OCI-LY3 (cell line): ENCODE measurements at regions not wholly inside any gene's neighbourhood (a gene's known extent, or its start where the extent isn't known, plus 50 kb on each side); places are given as distances from the start of the nearest gene placed in this dataset.

ENCODE experiments used
- H2AFZ ChIP-seq: fragments of 200-600, 300-600 bp; shearing (Covaris generic); 2 replicates; pipeline ENCODE4 v1.6.0; 2014; ENCODE audit warnings: antibody characterized with exemption, low read depth, low read length
- H3K27ac ChIP-seq: fragments of 200-600, 300-600 bp; sonication (generic); 2 replicates; pipeline ENCODE4 v1.5.1; 2014; ENCODE audit warnings: mild to moderate bottlenecking, low read length, moderate library complexity, mixed read lengths
- H3K27me3 ChIP-seq: fragments of 200-600, 300-600 bp; sonication (generic); 2 replicates; pipeline ENCODE4 v1.6.1; 2014; ENCODE audit warnings: low read depth, low read length, mixed read lengths
- H3K36me3 ChIP-seq: fragments of 200-600, 300-600 bp; sonication (generic); replicated peaks from 2 replicates; pipeline ENCODE3; 2014; ENCODE audit warnings: low read depth, low read length, mixed read lengths
- H3K4me1 ChIP-seq: fragments of 300-600, 200-600 bp; sonication (generic); 2 replicates; pipeline ENCODE4 v1.6.1; 2014; ENCODE audit warnings: low read length, mixed read lengths
- H3K4me2 ChIP-seq: fragments of 200-600, 300-600 bp; sonication (generic); 2 replicates; pipeline ENCODE4 v1.6.1; 2014; ENCODE audit warnings: low read length, mixed read lengths
- H3K4me3 ChIP-seq: fragments of 300-600, 200-600 bp; sonication (generic); 2 replicates; pipeline ENCODE4 v1.5.1; 2014; ENCODE audit warnings: antibody characterized with exemption, mild to moderate bottlenecking, low read length, moderate library complexity
- H3K79me2 ChIP-seq: fragments of 300-600, 200-600 bp; shearing (Covaris generic); 2 replicates; pipeline ENCODE4 v1.6.1; 2014; ENCODE audit warnings: mild to moderate bottlenecking, low read length, mixed read lengths
- H3K9ac ChIP-seq: fragments of 300-600, 200-600 bp; shearing (Covaris generic); 2 replicates; pipeline ENCODE4 v1.6.0; 2014; ENCODE audit warnings: mild to moderate bottlenecking, low read length, moderate library complexity
- H3K9me3 ChIP-seq: fragments of 200-600, 300-600 bp; shearing (Covaris generic); 2 replicates; pipeline ENCODE4 v1.6.1; 2014; ENCODE audit warnings: low read length, mixed read lengths; ENCODE audit not compliant: insufficient read depth
- H4K20me1 ChIP-seq: fragments of 200-600, 300-600 bp; sonication (generic); 2 replicates; pipeline ENCODE4 v1.6.1; 2016; ENCODE audit warnings: low read length, mixed read lengths; ENCODE audit not compliant: insufficient read depth
- EZH2phosphoT487 ChIP-seq: fragments of 200-600 bp; shearing (Covaris generic); IDR thresholded peaks from 2 replicates; pipeline ENCODE4 v1.6.1; 2018; ENCODE audit warnings: antibody characterized with exemption, mixed run types, low read depth
- TF ChIP-seq, protein P1 (sequence below): fragments of 200-600, 300-600 bp; sonication (generic); IDR thresholded peaks from 2 replicates; pipeline ENCODE4 v1.5.1; 2014; ENCODE audit warnings: antibody characterized with exemption, low read length, low read depth

DNA sequence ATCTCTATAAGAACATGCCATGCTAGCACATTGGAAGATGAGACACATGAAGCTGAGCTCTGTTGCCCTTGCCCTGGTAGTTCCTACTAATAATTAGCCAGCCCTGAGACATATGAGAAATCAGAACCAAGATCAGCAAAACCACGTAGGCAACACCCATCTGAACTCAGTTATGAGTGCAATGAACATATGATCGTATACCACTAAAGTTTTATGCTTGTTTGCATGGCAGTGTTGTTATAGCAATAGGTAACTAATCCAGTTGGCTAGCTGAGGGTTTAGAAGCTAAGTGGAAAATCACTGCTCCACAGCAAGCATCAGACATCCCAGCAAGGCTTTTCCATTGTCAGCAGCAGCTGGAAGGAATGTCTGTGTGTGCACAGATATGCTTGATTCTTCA lies 180.7 kb downstream of the BTBD3 start:
- H3K79me2 ChIP-seq, result no peaks in the 10 kb centered on the region
- no peaks in the 10 kb centered on the region for H3K9me3 ChIP-seq
- H3K36me3 ChIP-seq, result no peaks in the 10 kb centered on the region
- H3K4me2 ChIP-seq, result no peak overlapping the region
- no peaks in the 10 kb centered on the region for H4K20me1 ChIP-seq
- no peak for TF ChIP-seq EZH2phosphoT487
- TF ChIP-seq, protein P1, sequence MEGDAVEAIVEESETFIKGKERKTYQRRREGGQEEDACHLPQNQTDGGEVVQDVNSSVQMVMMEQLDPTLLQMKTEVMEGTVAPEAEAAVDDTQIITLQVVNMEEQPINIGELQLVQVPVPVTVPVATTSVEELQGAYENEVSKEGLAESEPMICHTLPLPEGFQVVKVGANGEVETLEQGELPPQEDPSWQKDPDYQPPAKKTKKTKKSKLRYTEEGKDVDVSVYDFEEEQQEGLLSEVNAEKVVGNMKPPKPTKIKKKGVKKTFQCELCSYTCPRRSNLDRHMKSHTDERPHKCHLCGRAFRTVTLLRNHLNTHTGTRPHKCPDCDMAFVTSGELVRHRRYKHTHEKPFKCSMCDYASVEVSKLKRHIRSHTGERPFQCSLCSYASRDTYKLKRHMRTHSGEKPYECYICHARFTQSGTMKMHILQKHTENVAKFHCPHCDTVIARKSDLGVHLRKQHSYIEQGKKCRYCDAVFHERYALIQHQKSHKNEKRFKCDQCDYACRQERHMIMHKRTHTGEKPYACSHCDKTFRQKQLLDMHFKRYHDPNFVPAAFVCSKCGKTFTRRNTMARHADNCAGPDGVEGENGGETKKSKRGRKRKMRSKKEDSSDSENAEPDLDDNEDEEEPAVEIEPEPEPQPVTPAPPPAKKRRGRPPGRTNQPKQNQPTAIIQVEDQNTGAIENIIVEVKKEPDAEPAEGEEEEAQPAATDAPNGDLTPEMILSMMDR, result no peak
- no peaks in the 10 kb centered on the region for H3K27me3 ChIP-seq
- H3K4me3 ChIP-seq, result no peak overlapping the region
- H3K4me1 ChIP-seq, result no peaks in the 10 kb centered on the region
- H2AFZ ChIP-seq, result no peak overlapping the region
- no peak overlapping the region for H3K27ac ChIP-seq
- H3K9ac ChIP-seq, result no peak overlapping the region

DNA sequence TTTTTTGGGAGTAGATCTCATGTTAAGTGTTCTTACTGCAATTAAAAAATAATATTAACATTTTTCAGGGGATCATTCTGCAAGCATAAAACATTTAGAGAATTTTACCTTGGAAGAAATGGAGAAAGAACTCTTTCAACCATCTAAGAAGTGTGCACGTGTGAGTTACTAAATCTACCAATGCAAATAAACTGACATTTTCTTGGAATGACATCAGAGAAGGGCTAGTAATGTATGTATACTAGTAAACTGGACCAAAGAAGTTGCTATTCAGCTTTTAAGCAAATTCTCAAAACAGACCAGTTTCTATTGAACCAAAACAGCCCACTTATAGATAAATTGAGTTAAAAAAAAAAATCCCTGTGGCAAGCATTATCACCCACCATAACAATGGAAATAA lies 191.2 kb downstream of the BTBD3 start:
- Histone ChIP-seq H2AFZ (no peak overlapping the region), H3K4me1 (no peaks in the 10 kb centered on the region), H3K4me2 (no peak overlapping the region), H3K27ac (no peak overlapping the region), H4K20me1 (no peaks in the 10 kb centered on the region), H3K36me3 (no peaks in the 10 kb centered on the region), H3K27me3 (no peaks in the 10 kb centered on the region), H3K9ac (no peak overlapping the region), H3K9me3 (no peaks in the 10 kb centered on the region), H3K4me3 (no peak overlapping the region), H3K79me2 (no peaks in the 10 kb centered on the region)
- TF ChIP-seq EZH2phosphoT487, result no peak
- TF ChIP-seq, protein P1, result no peak

DNA sequence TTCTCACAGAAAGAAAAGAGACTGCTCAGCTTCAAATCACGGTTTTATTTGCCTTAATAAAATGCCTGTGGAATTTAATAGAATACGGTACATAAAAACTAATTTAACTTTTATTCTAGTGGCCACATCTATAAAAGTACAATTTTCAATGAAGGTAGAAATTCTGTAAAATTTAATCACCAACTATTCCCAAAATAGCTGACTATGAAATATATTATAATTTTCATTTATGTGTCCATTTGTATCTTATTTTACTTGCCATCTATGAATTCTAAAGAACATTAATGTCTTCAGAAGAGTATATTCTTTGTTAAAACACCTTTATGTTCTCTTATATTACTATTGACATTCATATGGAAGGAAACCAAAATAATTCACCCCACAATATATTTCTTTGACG lies 192.6 kb downstream of the BTBD3 start:
- no peak overlapping the region for H2AFZ ChIP-seq
- H4K20me1 ChIP-seq, result no peaks in the 10 kb centered on the region
- no peaks in the 10 kb centered on the region for H3K9me3 ChIP-seq
- H3K4me1 ChIP-seq, result no peaks in the 10 kb centered on the region
- TF ChIP-seq, protein P1, result no peak
- TF ChIP-seq EZH2phosphoT487, result no peak
- H3K79me2 ChIP-seq, result no peaks in the 10 kb centered on the region
- H3K9ac ChIP-seq, result no peak overlapping the region
- no peak overlapping the region for H3K27ac ChIP-seq
- no peaks in the 10 kb centered on the region for H3K36me3 ChIP-seq
- no peak overlapping the region for H3K4me2 ChIP-seq
- no peak overlapping the region for H3K4me3 ChIP-seq
- no peaks in the 10 kb centered on the region for H3K27me3 ChIP-seq

DNA sequence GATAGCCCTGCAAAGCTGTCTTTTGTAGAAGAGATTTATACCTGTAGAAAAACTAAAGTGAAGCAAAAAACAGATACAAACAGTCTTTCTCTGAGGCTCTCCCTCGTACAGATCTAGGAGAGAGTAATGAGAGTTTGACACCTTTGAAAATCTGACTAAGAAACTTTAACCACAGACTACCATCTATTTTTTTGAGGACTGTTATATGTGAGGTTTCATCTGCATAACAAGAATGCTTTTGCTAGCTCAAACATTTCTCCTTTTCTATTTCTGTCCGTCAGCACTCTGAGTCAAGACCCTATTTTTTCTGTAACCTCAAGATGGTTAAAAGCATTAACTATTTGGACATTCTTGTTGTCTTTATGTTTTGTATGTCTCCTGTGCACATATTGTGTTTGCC lies 193.0 kb downstream of the BTBD3 start:
- Histone ChIP-seq H3K4me2 (no peak overlapping the region), H3K9ac (no peak overlapping the region), H3K9me3 (no peaks in the 10 kb centered on the region), H2AFZ (no peak overlapping the region), H3K79me2 (no peaks in the 10 kb centered on the region), H3K27ac (no peak overlapping the region), H3K36me3 (no peaks in the 10 kb centered on the region), H3K4me3 (no peak overlapping the region), H3K27me3 (no peaks in the 10 kb centered on the region), H4K20me1 (no peaks in the 10 kb centered on the region), H3K4me1 (no peaks in the 10 kb centered on the region)
- TF ChIP-seq EZH2phosphoT487, result no peak
- TF ChIP-seq, protein P1, result no peak
